Upper lobe of left lung (tissue), 6 donors: ENCODE measurements at regions not wholly inside any gene's neighbourhood (a gene's known extent, or its start where the extent isn't known, plus 50 kb on each side); places are given as distances from the start of the nearest gene placed in this dataset.

Experiments used
- ATAC-seq, 2 donors: fragments of 200-7000 bp; cut with Tn5 transposase; one replicate each; pipeline ENCODE4 v1.9.1; 2022; ENCODE audit warnings: mild to moderate bottlenecking in 2 of 2, moderate library complexity in 2 of 2; ENCODE audit not compliant: low FRiP score in 2 of 2
- DNase-seq, 2 donors: peaks; one replicate each; pipeline ENCODE4 v3.0.0-alpha.2; 2019 to 2020
- H3K27ac ChIP-seq, 4 donors: fragments of 200-600 bp; sonication (generic); one replicate each; pipeline ENCODE4 v1.5.1; 2016 to 2019
- H3K27me3 ChIP-seq, 4 donors: fragments of 200-600 bp; sonication (generic); one replicate each; pipeline ENCODE4 v1.5.1; 2017 to 2019
- H3K36me3 ChIP-seq, 4 donors: fragments of 200-600 bp; sonication (generic); one replicate each; pipeline ENCODE4 v1.5.1; 2016 to 2019
- H3K4me1 ChIP-seq, 4 donors: fragments of 200-600 bp; sonication (generic); one replicate each; pipeline ENCODE4 v1.5.1; 2018 to 2019
- H3K4me3 ChIP-seq, 4 donors: fragments of 200-600 bp; sonication (generic); one replicate each; pipeline ENCODE4 v1.5.1; 2017 to 2019; ENCODE audit warnings: mild to moderate bottlenecking in 2 of 4, moderate library complexity in 1 of 4
- H3K9me3 ChIP-seq, 4 donors: fragments of 200-600 bp; sonication (generic); one replicate each; pipeline ENCODE4 v1.5.1; 2018 to 2019
- EP300 ChIP-seq, 4 donors: sonication (generic); formaldehyde crosslinking; IDR thresholded peaks; one replicate each; pipeline ENCODE4 v1.5.1; 2017; ENCODE audit warnings: antibody characterized with exemption in 4 of 4, control low read depth in 2 of 4
- POLR2A ChIP-seq, 4 donors: fragments of 450-650 bp; IDR thresholded peaks; one replicate each; pipeline ENCODE4 v1.5.1; 2016 to 2017; ENCODE audit warnings: antibody characterized with exemption in 4 of 4, mild to moderate bottlenecking in 2 of 4
- POLR2AphosphoS5 ChIP-seq, 2 donors: sonication (generic); formaldehyde crosslinking; IDR thresholded peaks; one replicate each; pipeline ENCODE4 v1.5.1; 2017; ENCODE audit warnings: antibody characterized with exemption in 2 of 2
- WGBS, 2 donors: methylation state at CpG; one replicate each; pipeline ENCODE4 v1.1.5; 2017 to 2018; 5-methylcytosine and 5-hydroxymethylcytosine counted together
- TF ChIP-seq, protein P1 (sequence below), 6 experiments: fragments of 450-650 bp in 4 of 6; fragments of 200-600 bp in 2 of 6; sonication (generic) in 2 of 6; IDR thresholded peaks; one replicate each; pipeline ENCODE4 v1.5.1; 2016 to 2019; ENCODE audit warnings: antibody characterized with exemption in 6 of 6
- donor health status: DM: no; HTN: no; CAD: no; lungs with moderate emphysema.
- donor health status: DM: no; HTN: yes; CAD: no; lungs with severe emphysema.

DNA sequence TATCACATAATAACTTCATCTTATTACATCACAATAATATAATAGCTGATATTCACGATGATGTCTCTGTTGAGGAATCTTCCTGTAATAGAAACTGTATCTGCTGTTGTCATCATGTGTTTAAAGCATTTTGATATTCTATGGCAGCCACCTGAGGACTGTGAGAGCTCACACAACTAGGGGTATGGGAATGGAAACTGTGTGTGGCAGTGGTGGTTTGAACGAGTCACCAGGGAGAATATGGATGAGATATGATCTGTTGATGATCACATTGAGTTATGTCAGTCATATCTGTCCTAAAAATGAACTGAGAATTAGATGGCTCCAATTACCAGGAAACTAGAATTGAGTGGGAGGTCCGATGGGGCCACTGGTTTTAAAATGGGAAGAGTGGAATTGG, 169.6 kb downstream of the MID1IP1 start:
- Histone ChIP-seq H3K9me3 (no peaks in the 10 kb centered on the region), H3K27me3 (no peaks in the 10 kb centered on the region), H3K27ac (no peak overlapping the region), H3K4me1 (no peaks in the 10 kb centered on the region), H3K36me3 (no peaks in the 10 kb centered on the region), H3K4me3 (no peak overlapping the region)
- TF ChIP-seq, protein P1, sequence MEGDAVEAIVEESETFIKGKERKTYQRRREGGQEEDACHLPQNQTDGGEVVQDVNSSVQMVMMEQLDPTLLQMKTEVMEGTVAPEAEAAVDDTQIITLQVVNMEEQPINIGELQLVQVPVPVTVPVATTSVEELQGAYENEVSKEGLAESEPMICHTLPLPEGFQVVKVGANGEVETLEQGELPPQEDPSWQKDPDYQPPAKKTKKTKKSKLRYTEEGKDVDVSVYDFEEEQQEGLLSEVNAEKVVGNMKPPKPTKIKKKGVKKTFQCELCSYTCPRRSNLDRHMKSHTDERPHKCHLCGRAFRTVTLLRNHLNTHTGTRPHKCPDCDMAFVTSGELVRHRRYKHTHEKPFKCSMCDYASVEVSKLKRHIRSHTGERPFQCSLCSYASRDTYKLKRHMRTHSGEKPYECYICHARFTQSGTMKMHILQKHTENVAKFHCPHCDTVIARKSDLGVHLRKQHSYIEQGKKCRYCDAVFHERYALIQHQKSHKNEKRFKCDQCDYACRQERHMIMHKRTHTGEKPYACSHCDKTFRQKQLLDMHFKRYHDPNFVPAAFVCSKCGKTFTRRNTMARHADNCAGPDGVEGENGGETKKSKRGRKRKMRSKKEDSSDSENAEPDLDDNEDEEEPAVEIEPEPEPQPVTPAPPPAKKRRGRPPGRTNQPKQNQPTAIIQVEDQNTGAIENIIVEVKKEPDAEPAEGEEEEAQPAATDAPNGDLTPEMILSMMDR (IDR thresholded peaks at IDR 0.05): no peak
- TF ChIP-seq POLR2A (IDR thresholded peaks at IDR 0.05): no peak
- no peak for TF ChIP-seq POLR2AphosphoS5 (IDR thresholded peaks at IDR 0.05)
- no peak for TF ChIP-seq EP300 (IDR thresholded peaks at IDR 0.05)
- DNase-seq: no peak
- no peak for ATAC-seq
- 72 to 98% methylated on average over 3 of the region's 3 CpGs for WGBS, 2 donors

DNA sequence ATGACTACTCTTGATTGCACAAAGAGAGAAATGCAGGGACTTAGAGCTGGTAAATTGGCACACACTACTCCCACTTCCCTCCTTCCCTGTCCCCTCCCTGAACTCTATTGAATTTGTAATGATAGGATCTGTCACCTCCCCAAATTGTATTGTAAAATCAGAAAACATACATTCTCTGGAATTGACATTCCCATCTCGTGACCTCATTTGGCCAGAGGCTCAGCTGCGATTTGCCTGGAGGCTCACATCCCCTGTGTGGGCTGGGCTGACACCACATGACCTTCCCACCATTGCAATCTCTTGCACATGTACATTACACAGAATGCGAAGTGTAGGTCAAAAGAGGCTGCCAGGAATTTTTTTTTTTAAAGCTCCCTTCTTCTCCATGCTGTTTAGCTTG, 172.1 kb downstream of the MID1IP1 start:
- no peaks in the 10 kb centered on the region for H3K27me3 ChIP-seq
- H3K36me3 ChIP-seq: no peaks in the 10 kb centered on the region
- no peak for ATAC-seq
- TF ChIP-seq, protein P1 (IDR thresholded peaks at IDR 0.05): no peak
- TF ChIP-seq POLR2AphosphoS5 (IDR thresholded peaks at IDR 0.05) (no peak), EP300 (IDR thresholded peaks at IDR 0.05) (no peak), POLR2A (IDR thresholded peaks at IDR 0.05) (no peak)
- no peak overlapping the region for H3K27ac ChIP-seq
- 42 to 60% methylated on average over 3 of the region's 3 CpGs for WGBS, 2 donors
- no peaks in the 10 kb centered on the region for H3K4me1 ChIP-seq
- no peak overlapping the region for H3K4me3 ChIP-seq
- DNase-seq: no peak
- H3K9me3 ChIP-seq: no peaks in the 10 kb centered on the region

- Histone ChIP-seq H3K9me3 (no peaks in the 10 kb centered on the region), H3K4me1 (no peaks in the 10 kb centered on the region), H3K4me3 (no peak overlapping the region), H3K27ac (no peak overlapping the region), H3K36me3 (no peaks in the 10 kb centered on the region), H3K27me3 (no peaks in the 10 kb centered on the region)
- DNase-seq (no peak), ATAC-seq (no peak)
- WGBS, 2 donors: 72 to 92% methylated on average over 3 of the region's 3 CpGs
- TF ChIP-seq, protein P1 (IDR thresholded peaks at IDR 0.05): no peak
- TF ChIP-seq POLR2A (IDR thresholded peaks at IDR 0.05): no peak
- TF ChIP-seq EP300 (IDR thresholded peaks at IDR 0.05): no peak
- TF ChIP-seq POLR2AphosphoS5 (IDR thresholded peaks at IDR 0.05): no peak
Measured at GRCh38 chrX:38974542-38974941, 173.3 kb downstream of the MID1IP1 start.

DNA sequence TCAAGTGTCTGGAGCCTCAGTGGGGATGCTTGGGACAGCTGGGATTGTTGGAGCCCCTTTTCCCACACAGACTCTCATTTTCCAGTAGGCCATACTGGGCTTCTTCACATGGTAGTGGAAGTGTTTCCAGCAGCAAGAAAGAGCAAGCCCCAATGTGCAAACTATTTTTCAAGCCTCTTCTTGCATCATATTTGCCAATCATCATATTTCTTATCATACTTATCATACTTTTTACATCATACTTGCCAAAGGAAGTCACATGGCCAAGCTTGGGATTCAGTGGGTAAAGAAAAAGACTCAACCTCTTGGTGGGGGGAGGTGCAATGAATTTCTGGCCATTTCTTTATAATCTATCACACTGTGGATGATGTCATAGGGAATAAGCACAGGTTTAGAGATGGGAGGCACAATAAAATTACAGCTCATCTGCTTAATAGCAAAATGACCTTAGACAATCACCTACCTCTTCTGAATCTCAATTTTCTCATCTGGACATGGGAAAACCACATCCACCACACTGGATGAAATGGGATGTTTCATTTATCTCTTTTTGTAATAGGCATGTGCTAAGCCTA, 174.2 kb downstream of the MID1IP1 start:
- ATAC-seq (no peak), DNase-seq (no peak)
- Histone ChIP-seq H3K4me3 (no peak overlapping the region), H3K27ac (no peak overlapping the region), H3K9me3 (no peaks in the 10 kb centered on the region), H3K36me3 (no peaks in the 10 kb centered on the region), H3K4me1 (no peaks in the 10 kb centered on the region), H3K27me3 (no peaks in the 10 kb centered on the region)
- TF ChIP-seq EP300 (IDR thresholded peaks at IDR 0.05) (no peak), POLR2A (IDR thresholded peaks at IDR 0.05) (no peak)

DNA sequence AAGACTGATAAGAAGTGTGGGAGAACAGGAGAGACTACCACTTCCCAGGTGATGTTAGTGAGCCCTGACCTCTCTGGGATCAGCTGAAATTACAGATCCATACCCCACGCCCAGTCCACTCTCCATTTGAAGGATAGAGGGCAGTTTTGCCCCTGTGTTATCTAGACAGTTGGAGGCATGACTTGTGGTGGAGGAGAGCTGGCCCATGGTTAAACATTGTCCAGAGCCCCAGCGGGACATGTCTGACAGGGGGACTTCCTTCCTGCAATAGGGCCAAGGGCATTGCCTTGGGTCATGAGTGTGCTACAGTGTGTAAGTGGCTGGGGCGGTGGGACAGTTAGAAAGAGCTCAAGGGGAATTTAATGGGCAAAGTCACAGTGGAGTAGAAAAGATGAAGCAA, 181.1 kb downstream of the MID1IP1 start:
- TF ChIP-seq EP300 (IDR thresholded peaks at IDR 0.05) (no peak), POLR2A (IDR thresholded peaks at IDR 0.05) (no peak), POLR2AphosphoS5 (IDR thresholded peaks at IDR 0.05) (no peak)
- TF ChIP-seq, protein P1 (IDR thresholded peaks at IDR 0.05): no peak
- ATAC-seq (no peak), DNase-seq (no peak)
- Histone ChIP-seq H3K36me3 (no peaks in the 10 kb centered on the region), H3K4me3 (no peak overlapping the region), H3K27me3 (no peaks in the 10 kb centered on the region), H3K4me1 (no peaks in the 10 kb centered on the region), H3K27ac (no peak overlapping the region), H3K9me3 (no peaks in the 10 kb centered on the region)
- WGBS, 2 donors: 68 to 87% methylated on average over 3 of the region's 3 CpGs
